HG03097 (cell line): ENCODE measurements at regions not wholly inside any gene's neighbourhood (a gene's known extent, or its start where the extent isn't known, plus 50 kb on each side); places are given as distances from the start of the nearest gene placed in this dataset.

Experiments used
- ATAC-seq: cut with Tn5 transposase; IDR thresholded peaks from one replicate; pipeline ENCODE4 v1.9.1; 2021; ENCODE audit not compliant: unreplicated experiment, low FRiP score

GRCh38 chr3:7897655-7898054 lies 604.0 kb upstream of the LMCD1 start:
- no peak for ATAC-seq

- no peak for ATAC-seq
Measured at GRCh38 chr3:7913283-7913682, 588.3 kb upstream of the LMCD1 start.

- no peak for ATAC-seq
Measured at GRCh38 chr3:7915356-7915755, 586.3 kb upstream of the LMCD1 start.

- ATAC-seq: no peak
Measured at GRCh38 chr3:7917443-7918151, 584.0 kb upstream of the LMCD1 start.

GRCh38 chr3:7920211-7920610 lies 581.4 kb upstream of the LMCD1 start:
- ATAC-seq: no peak

GRCh38 chr3:7924228-7924627 lies 577.4 kb upstream of the LMCD1 start:
- no peak for ATAC-seq

GRCh38 chr3:7927015-7927414 lies 574.6 kb upstream of the LMCD1 start:
- ATAC-seq: no peak

- ATAC-seq: no peak
Measured at GRCh38 chr3:7927864-7928263, 573.8 kb upstream of the LMCD1 start.

GRCh38 chr3:7929319-7929889 lies 572.2 kb upstream of the LMCD1 start:
- no peak for ATAC-seq

- ATAC-seq: no peak
Measured at GRCh38 chr3:7934362-7934761, 567.3 kb upstream of the LMCD1 start.

GRCh38 chr3:7947930-7948329 lies 553.7 kb upstream of the LMCD1 start:
- ATAC-seq: no peak

GRCh38 chr3:7950890-7951289 lies 550.7 kb upstream of the LMCD1 start:
- no peak for ATAC-seq

GRCh38 chr3:7953449-7954014 lies 548.1 kb upstream of the LMCD1 start:
- ATAC-seq: no peak

- no peak for ATAC-seq
Measured at GRCh38 chr3:7957024-7957423, 544.6 kb upstream of the LMCD1 start.

- ATAC-seq: no peak
Measured at GRCh38 chr3:7959094-7959493, 542.5 kb upstream of the LMCD1 start.

GRCh38 chr3:7960601-7961000 lies 541.0 kb upstream of the LMCD1 start:
- ATAC-seq: no peak

- ATAC-seq: no peak
Measured at GRCh38 chr3:7962301-7962700, 539.3 kb upstream of the LMCD1 start.

- no peak for ATAC-seq
Measured at GRCh38 chr3:7964899-7965298, 536.7 kb upstream of the LMCD1 start.

GRCh38 chr3:7973006-7973405 lies 528.6 kb upstream of the LMCD1 start:
- ATAC-seq: no peak

GRCh38 chr3:7977245-7978086 lies 524.2 kb upstream of the LMCD1 start:
- ATAC-seq: no peak

- no peak for ATAC-seq
Measured at GRCh38 chr3:7978087-7978422, 523.6 kb upstream of the LMCD1 start.

- ATAC-seq: no peak
Measured at GRCh38 chr3:7982126-7982525, 519.5 kb upstream of the LMCD1 start.
